H9 (cell line): ENCODE measurements at regions not wholly inside any gene's neighbourhood (a gene's known extent, or its start where the extent isn't known, plus 50 kb on each side); places are given as distances from the start of the nearest gene placed in this dataset.
A peak's percentile ranks its signal among the peaks of the same experiment; 100 is the strongest.

Experiments
- DNase-seq: peaks from one replicate; pipeline ENCODE4 v3.0.0-alpha.2; 2017
- H2AFZ ChIP-seq: one replicate; pipeline ENCODE4 v1.6.1; 2013; ENCODE audit warnings: mild to moderate bottlenecking, low read length, control low read depth, moderate library complexity
- H2AK5ac ChIP-seq: 2 replicates; pipeline ENCODE4 v1.6.1; 2013; ENCODE audit warnings: low read length, control low read depth, mixed read lengths; ENCODE audit not compliant: insufficient read length
- H2BK120ac ChIP-seq: one replicate; pipeline ENCODE4 v1.6.1; 2013; ENCODE audit warnings: low read depth, mild to moderate bottlenecking, low read length, control low read depth, inconsistent platforms; ENCODE audit not compliant: poor library complexity, severe bottlenecking
- H2BK12ac ChIP-seq: 2 replicates; pipeline ENCODE4 v1.6.1; 2013; ENCODE audit warnings: low read length, control low read depth, mixed read lengths, low read depth; ENCODE audit not compliant: insufficient read length
- H2BK15ac ChIP-seq: 2 replicates; pipeline ENCODE4 v1.6.1; 2013; ENCODE audit warnings: low read depth, low read length, control low read depth
- H2BK20ac ChIP-seq: one replicate; pipeline ENCODE4 v1.6.1; 2013; ENCODE audit warnings: low read depth, mild to moderate bottlenecking, low read length, control low read depth, inconsistent platforms; ENCODE audit not compliant: poor library complexity, severe bottlenecking
- H2BK5ac ChIP-seq: 2 replicates; pipeline ENCODE4 v1.6.1; 2013; ENCODE audit warnings: low read length, control low read depth, mixed read lengths; ENCODE audit not compliant: insufficient read length
- H3K14ac ChIP-seq: 2 replicates; pipeline ENCODE4 v1.6.1; 2013; ENCODE audit warnings: low read length, control low read depth; ENCODE audit not compliant: insufficient read depth
- H3K18ac ChIP-seq: 2 replicates; pipeline ENCODE4 v1.6.1; 2013; ENCODE audit warnings: low read depth, mild to moderate bottlenecking, mixed read lengths, low read length, control low read depth; ENCODE audit not compliant: insufficient read length
- H3K23ac ChIP-seq: 2 replicates; pipeline ENCODE4 v1.6.1; 2013; ENCODE audit warnings: low read length, control low read depth, mixed read lengths, low read depth; ENCODE audit not compliant: insufficient read length
- H3K23me2 ChIP-seq: 2 replicates; pipeline ENCODE4 v1.6.1; 2013; ENCODE audit warnings: low read depth, mild to moderate bottlenecking, mixed read lengths, low read length, control low read depth; ENCODE audit not compliant: insufficient read length, poor library complexity, severe bottlenecking
- H3K27ac ChIP-seq: 2 replicates; pipeline ENCODE4 v1.5.1; 2013; ENCODE audit warnings: low read length, control low read depth, mixed read lengths, low read depth; ENCODE audit not compliant: insufficient read length
- H3K27me3 ChIP-seq: 2 replicates; pipeline ENCODE4 v1.6.1; 2013; ENCODE audit warnings: low read length, control low read depth, inconsistent platforms; ENCODE audit not compliant: insufficient read depth
- H3K4ac ChIP-seq: 2 replicates; pipeline ENCODE4 v1.6.1; 2013; ENCODE audit warnings: low read depth, mild to moderate bottlenecking, control low read depth, inconsistent platforms, low read length, moderate library complexity
- H3K4me1 ChIP-seq: 2 replicates; pipeline ENCODE4 v1.6.1; 2013; ENCODE audit warnings: low read length, control low read depth, inconsistent platforms; ENCODE audit not compliant: insufficient read depth
- H3K4me2 ChIP-seq: 2 replicates; pipeline ENCODE4 v1.6.1; 2013; ENCODE audit warnings: low read length, control low read depth, mixed read lengths; ENCODE audit not compliant: insufficient read length, insufficient read depth
- H3K56ac ChIP-seq: 2 replicates; pipeline ENCODE4 v1.6.1; 2013; ENCODE audit warnings: low read depth, mild to moderate bottlenecking, mixed read lengths, low read length, control low read depth; ENCODE audit not compliant: insufficient read length
- H3K79me1 ChIP-seq: 2 replicates; pipeline ENCODE4 v1.6.1; 2013; ENCODE audit warnings: low read depth, mild to moderate bottlenecking, moderate library complexity, low read length, control low read depth, inconsistent platforms; ENCODE audit not compliant: insufficient read depth, poor library complexity, severe bottlenecking
- H3K79me2 ChIP-seq: 2 replicates; pipeline ENCODE4 v1.6.1; 2013; ENCODE audit warnings: low read length, control low read depth, inconsistent platforms; ENCODE audit not compliant: insufficient read depth
- H3K9ac ChIP-seq: 2 replicates; pipeline ENCODE4 v1.6.1; 2013; ENCODE audit warnings: low read length, control low read depth, mixed read lengths; ENCODE audit not compliant: insufficient read length; ENCODE audit errors: extremely low read depth
- H3K9me3 ChIP-seq: one replicate; pipeline ENCODE4 v1.6.1; 2013; ENCODE audit warnings: low read depth, low read length, inconsistent platforms; ENCODE audit not compliant: control insufficient read depth
- H3T11ph ChIP-seq: one replicate; pipeline ENCODE4 v1.6.1; 2013; ENCODE audit warnings: mild to moderate bottlenecking, low read length, control low read depth, inconsistent platforms
- H4K20me1 ChIP-seq: one replicate; pipeline ENCODE4 v1.6.1; 2013; ENCODE audit not compliant: control insufficient read depth, insufficient read length, insufficient read depth
- H4K5ac ChIP-seq: 2 replicates; pipeline ENCODE4 v1.6.1; 2013; ENCODE audit warnings: low read depth, mild to moderate bottlenecking, mixed read lengths, low read length, control low read depth; ENCODE audit not compliant: insufficient read length
- H4K8ac ChIP-seq: replicated peaks from 2 replicates; pipeline ENCODE4 v1.6.1; 2013; ENCODE audit warnings: low read length, control low read depth, mixed read lengths, low read depth; ENCODE audit not compliant: insufficient read length
- H4K91ac ChIP-seq: 2 replicates; pipeline ENCODE4 v1.6.1; 2013; ENCODE audit warnings: low read depth, mild to moderate bottlenecking, moderate library complexity, mixed read lengths, low read length, control low read depth; ENCODE audit not compliant: insufficient read length
- H3K27ac Mint-ChIP-seq, 3 experiments: 2 replicates in 2 of 3; 3 replicates in 1 of 3; pipeline ENCODE4 v1.8.0; 2020 to 2021; ENCODE audit warnings: mixed read lengths in 3 of 3, mild to moderate bottlenecking in 1 of 3, moderate library complexity in 1 of 3
- H3K27me3 Mint-ChIP-seq: 2 replicates; pipeline ENCODE4 v1.8.0; 2021; ENCODE audit warnings: low read depth, mild to moderate bottlenecking, moderate library complexity, mixed read lengths
- H3K36me3 Mint-ChIP-seq, 3 experiments: 2 replicates in 2 of 3; 3 replicates in 1 of 3; pipeline ENCODE4 v1.8.0; 2020 to 2021; ENCODE audit warnings: low read depth in 3 of 3, mixed read lengths in 3 of 3; ENCODE audit not compliant: insufficient read depth in 1 of 3
- H3K4me1 Mint-ChIP-seq, 2 experiments: 2 replicates each; pipeline ENCODE4 v1.8.0; 2020; ENCODE audit warnings: mixed read lengths in 2 of 2
- H3K4me3 Mint-ChIP-seq, 2 experiments: 2 replicates in 1 of 2; 3 replicates in 1 of 2; pipeline ENCODE4 v1.8.0; 2020 to 2021; ENCODE audit warnings: mild to moderate bottlenecking in 2 of 2, mixed read lengths in 2 of 2, moderate library complexity in 1 of 2
- H3K9me3 Mint-ChIP-seq, 2 experiments: 2 replicates in 1 of 2; 3 replicates in 1 of 2; pipeline ENCODE4 v1.8.0; 2020; ENCODE audit warnings: mild to moderate bottlenecking in 2 of 2, mixed read lengths in 2 of 2, moderate library complexity in 1 of 2
- CTCF ChIP-seq: fragments of 200-600 bp; sonication (generic); conservative IDR thresholded peaks from 3 replicates; pipeline ENCODE4 v1.8.0; 2021; ENCODE audit warnings: antibody characterized with exemption, mild to moderate bottlenecking
- WGBS: extraction: QIAGEN DNeasy Blood & Tissue Kit; methylation state at CpG from one replicate; pipeline ENCODE4 v1.1.7; 2013; ENCODE audit warnings: missing lambda C conversion rate, low lambda C conversion rate, mixed read lengths; ENCODE audit not compliant: insufficient read length; ENCODE audit errors: extremely low coverage; 5-methylcytosine and 5-hydroxymethylcytosine counted together

DNA sequence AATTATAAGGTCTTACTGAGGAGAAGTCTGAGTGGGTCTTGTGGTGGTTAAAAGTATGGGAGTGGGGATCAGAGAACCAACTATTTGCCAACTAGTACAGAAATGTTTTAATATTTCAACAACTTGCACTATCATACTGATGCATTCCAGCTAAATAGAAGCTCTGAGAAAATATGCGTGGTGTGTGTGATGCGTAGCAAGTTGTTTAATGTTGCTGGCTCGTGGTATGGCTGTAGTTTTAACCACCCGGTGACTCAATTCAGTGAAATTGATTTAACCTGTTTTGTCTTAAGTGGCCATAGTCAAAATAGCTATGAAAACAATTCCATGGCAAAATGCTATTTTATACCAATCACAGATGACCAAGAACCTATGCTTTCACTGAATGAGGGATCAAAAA lies 176.5 kb upstream of the SLC24A2 start:
- H2BK5ac ChIP-seq: no peak overlapping the region
- no peak overlapping the region for H2AFZ ChIP-seq
- WGBS: no CpG with 5 or more reads among the region's 4 CpGs
- H3K14ac ChIP-seq: no peak overlapping the region
- no peak overlapping the region for H4K8ac ChIP-seq
- H2BK12ac ChIP-seq: no peak overlapping the region
- no peak overlapping the region for H2BK15ac ChIP-seq
- H4K91ac ChIP-seq: no peak overlapping the region
- H3K18ac ChIP-seq: no peak overlapping the region
- no peaks in the 10 kb centered on the region for H3K9me3 ChIP-seq
- H2BK120ac ChIP-seq: no peak overlapping the region
- no peak overlapping the region for H3K23ac ChIP-seq
- no peaks in the 10 kb centered on the region for H3K23me2 ChIP-seq
- no peak overlapping the region for H3T11ph ChIP-seq
- H3K27me3 Mint-ChIP-seq: no peaks in the 10 kb centered on the region
- no peak for DNase-seq
- H3K27ac ChIP-seq: no peak overlapping the region
- no peaks in the 10 kb centered on the region for H3K27me3 ChIP-seq
- H2BK20ac ChIP-seq: no peak overlapping the region
- H3K79me1 ChIP-seq: no peaks in the 10 kb centered on the region
- H4K20me1 ChIP-seq: no peaks in the 10 kb centered on the region
- no peak for TF ChIP-seq CTCF
- peaks cover 35% of the 10 kb centered on the region in 2 experiments for H3K4me1 Mint-ChIP-seq
- no peak overlapping the region for H3K4me3 Mint-ChIP-seq
- H3K79me2 ChIP-seq: no peaks in the 10 kb centered on the region
- no peak overlapping the region for H4K5ac ChIP-seq
- H3K9me3 Mint-ChIP-seq: no peaks in the 10 kb centered on the region; a peak in 2 of 5 replicates
- no peak overlapping the region for H3K4ac ChIP-seq
- no peak overlapping the region for H2AK5ac ChIP-seq
- peaks cover 13% of the 10 kb centered on the region; the same call in 1 of the 2 replicates for H3K4me1 ChIP-seq
- no peak overlapping the region for H3K56ac ChIP-seq
- peak overlapping the region in 1 of 3 experiments; percentile 45; a peak in 1 of 7 replicates for H3K27ac Mint-ChIP-seq
- no peak overlapping the region for H3K9ac ChIP-seq
- H3K36me3 Mint-ChIP-seq: peaks cover 0 to 4% (median 2%) of the 10 kb centered on the region in 3 experiments; a peak in 3 of 7 replicates
- H3K4me2 ChIP-seq: no peak overlapping the region
